Loucy (cell line): ENCODE measurements at regions not wholly inside any gene's neighbourhood (a gene's known extent, or its start where the extent isn't known, plus 50 kb on each side); places are given as distances from the start of the nearest gene placed in this dataset.

Experiments
- H2AFZ ChIP-seq: fragments of 200-600 bp; sonication (generic); 2 replicates; pipeline ENCODE4 v1.6.0; 2016; ENCODE audit warnings: antibody characterized with exemption, mild to moderate bottlenecking, low read length, moderate library complexity
- H3F3A ChIP-seq: fragments of 200-600 bp; 2 replicates; pipeline ENCODE4 v1.6.0; 2016; ENCODE audit warnings: antibody characterized with exemption, low read depth, mild to moderate bottlenecking
- H3K27me3 ChIP-seq: fragments of 200-600 bp; sonication (generic); 2 replicates; pipeline ENCODE4 v1.6.1; 2014; ENCODE audit warnings: low read length, mild to moderate bottlenecking; ENCODE audit not compliant: insufficient read depth, poor library complexity, severe bottlenecking
- H3K36me3 ChIP-seq: fragments of 200-600 bp; sonication (generic); 2 replicates; pipeline ENCODE4 v1.6.1; 2016; ENCODE audit warnings: low read length; ENCODE audit not compliant: insufficient read depth
- H3K4me1 ChIP-seq: fragments of 200-600 bp; sonication (generic); 2 replicates; pipeline ENCODE4 v1.5.1; 2014; ENCODE audit warnings: low read length, mild to moderate bottlenecking; ENCODE audit not compliant: insufficient read depth, poor library complexity, severe bottlenecking
- H3K4me2 ChIP-seq: fragments of 200-600 bp; sonication (generic); 2 replicates; pipeline ENCODE4 v1.6.0; 2014; ENCODE audit warnings: antibody characterized with exemption, low read length, low read depth, mild to moderate bottlenecking; ENCODE audit not compliant: poor library complexity, severe bottlenecking
- H3K4me3 ChIP-seq: fragments of 200-600 bp; sonication (generic); 2 replicates; pipeline ENCODE4 v1.5.1; 2014; ENCODE audit warnings: low read length, mild to moderate bottlenecking, mixed read lengths; ENCODE audit not compliant: poor library complexity, severe bottlenecking
- H3K79me2 ChIP-seq: fragments of 200-600 bp; sonication (generic); 2 replicates; pipeline ENCODE4 v1.6.1; 2014; ENCODE audit warnings: low read length; ENCODE audit not compliant: insufficient read depth
- H3K9ac ChIP-seq: fragments of 200-600 bp; sonication (generic); 2 replicates; pipeline ENCODE4 v1.6.0; 2014; ENCODE audit warnings: mild to moderate bottlenecking, low read depth, low read length, moderate library complexity; ENCODE audit not compliant: poor library complexity, severe bottlenecking
- H3K9me2 ChIP-seq: fragments of 200-600 bp; sonication (generic); replicated peaks from 2 replicates; pipeline ENCODE4 v1.6.1; 2016; ENCODE audit warnings: low read depth, low read length, mixed read lengths
- H3K9me3 ChIP-seq: fragments of 200-600 bp; sonication (generic); 2 replicates; pipeline ENCODE4 v1.6.1; 2014; ENCODE audit warnings: mild to moderate bottlenecking, antibody characterized with exemption, low read length, low read depth; ENCODE audit not compliant: insufficient read depth
- H4K20me1 ChIP-seq: fragments of 200-600 bp; sonication (generic); 2 replicates; pipeline ENCODE4 v1.6.0; 2014; ENCODE audit warnings: antibody characterized with exemption, low read length, mild to moderate bottlenecking; ENCODE audit not compliant: insufficient read depth, poor library complexity, severe bottlenecking
- CTCF ChIP-seq: fragments of 200-600 bp; sonication (generic); conservative IDR thresholded peaks from 2 replicates; pipeline ENCODE4 v1.5.1; 2014; ENCODE audit warnings: mild to moderate bottlenecking, antibody characterized with exemption, low read length
- EZH2phosphoT487 ChIP-seq: fragments of 200-600 bp; IDR thresholded peaks from 2 replicates; pipeline ENCODE4 v1.6.1; 2018; ENCODE audit warnings: antibody characterized with exemption, mild to moderate bottlenecking, moderate library complexity, borderline replicate concordance

- Histone ChIP-seq H3K36me3 (no peaks in the 10 kb centered on the region), H3K9ac (no peak overlapping the region), H3K9me2 (no peaks in the 10 kb centered on the region), H3K27me3 (no peaks in the 10 kb centered on the region), H3K9me3 (no peaks in the 10 kb centered on the region), H4K20me1 (no peaks in the 10 kb centered on the region), H3F3A (no peaks in the 10 kb centered on the region), H2AFZ (no peak overlapping the region), H3K79me2 (no peaks in the 10 kb centered on the region), H3K4me1 (peaks cover 15% of the 10 kb centered on the region), H3K4me3 (no peak overlapping the region), H3K4me2 (no peak overlapping the region)
- TF ChIP-seq EZH2phosphoT487 = no peak
- TF ChIP-seq CTCF = no peak
These were observed 94.7 kb downstream of the PLXNA1 start for GRCh38 chr3:127077505-127078064.

- Histone ChIP-seq H3K4me3 (no peak overlapping the region), H3K9me3 (no peaks in the 10 kb centered on the region), H4K20me1 (no peaks in the 10 kb centered on the region), H3K4me2 (no peak overlapping the region), H3K36me3 (no peaks in the 10 kb centered on the region), H3K9me2 (no peaks in the 10 kb centered on the region), H3K79me2 (no peaks in the 10 kb centered on the region), H3K4me1 (peaks cover 15% of the 10 kb centered on the region), H2AFZ (no peak overlapping the region), H3K9ac (no peak overlapping the region), H3F3A (no peaks in the 10 kb centered on the region), H3K27me3 (no peaks in the 10 kb centered on the region)
- TF ChIP-seq EZH2phosphoT487 (no peak), CTCF (no peak)
These were observed 95.7 kb downstream of the PLXNA1 start for GRCh38 chr3:127078626-127079025.

- Histone ChIP-seq H3K4me1 (peaks cover 13% of the 10 kb centered on the region), H2AFZ (0 out of 2 replicates have a peak overlapping the region, but pooled peaks have one; percentile 7), H3K4me2 (no peak overlapping the region), H3K36me3 (no peaks in the 10 kb centered on the region), H3K27me3 (no peaks in the 10 kb centered on the region), H3K9ac (no peak overlapping the region), H3K9me2 (no peaks in the 10 kb centered on the region), H3K9me3 (no peaks in the 10 kb centered on the region), H3K79me2 (no peaks in the 10 kb centered on the region), H4K20me1 (no peaks in the 10 kb centered on the region), H3F3A (no peaks in the 10 kb centered on the region), H3K4me3 (no peak overlapping the region)
- no peak for TF ChIP-seq EZH2phosphoT487
These were observed 96.3 kb downstream of the PLXNA1 start for GRCh38 chr3:127079211-127079610.
